ENCODE measurements at regions not wholly inside any gene's neighbourhood (a gene's known extent, or its start where the extent isn't known, plus 50 kb on each side); places are given as distances from the start of the nearest gene placed in this dataset.

- H3F3A ChIP-seq (ENCODE audit: insufficient read depth, low read depth), result peaks cover 6% of the 10 kb centered on the region; the same call in 1 of the 2 replicates
- no peak overlapping the region for H3K4me3 ChIP-seq
- no peaks in the 10 kb centered on the region for H3K9me2 ChIP-seq (ENCODE audit: insufficient read depth)
- intact Hi-C loops (cut with micrococcal nuclease; ENCODE audit: unreplicated experiment), result loop anchor here (10.0 kb wide), 1 partner anchor 219 kb away; the partner anchor contains the start of gene BTG1
- H3K4me1 ChIP-seq (replicated peaks; ENCODE audit: insufficient read depth), result peaks cover 13% of the 10 kb centered on the region
- 0 out of 2 replicates have a peak, but pooled peaks cover 3% of the 10 kb centered on the region for H3K9me3 ChIP-seq (ENCODE audit: insufficient read depth, low read depth)
- no peak overlapping the region for H3K4me2 ChIP-seq
- POLR2A ChIA-PET (ENCODE audit: unreplicated experiment), result no interaction called here
- TF ChIP-seq CTCF (conservative IDR thresholded peaks at IDR 0.05) (no peak), EZH2 (IDR thresholded peaks at IDR 0.05; ENCODE audit: low read depth) (no peak)
- H3K27me3 ChIP-seq (ENCODE audit: insufficient read depth, low read depth), result no peaks in the 10 kb centered on the region
- no peaks in the 10 kb centered on the region for H3K36me3 ChIP-seq (ENCODE audit: low read depth)
- BruUV-seq (replicated peaks), result no TSS peak
- H4K20me1 ChIP-seq (ENCODE audit: insufficient read depth), result no peaks in the 10 kb centered on the region
- no peaks in the 10 kb centered on the region for H3K79me2 ChIP-seq (ENCODE audit: low read depth)
- no peak for DNase-seq
- H3K27ac ChIP-seq, result no peak overlapping the region
- CTCF ChIA-PET, result no interaction called here
- H2AFZ ChIP-seq, result no peak overlapping the region
Measured at GRCh38 chr12:92363295-92364146, 217.9 kb upstream of the BTG1 start.

- peaks cover 6% of the 10 kb centered on the region; the same call in 1 of the 2 replicates for H3K4me1 ChIP-seq (replicated peaks; ENCODE audit: insufficient read depth)
- no peak overlapping the region for H3K4me2 ChIP-seq
- TF ChIP-seq CTCF (conservative IDR thresholded peaks at IDR 0.05) (no peak), EZH2 (IDR thresholded peaks at IDR 0.05; ENCODE audit: low read depth) (no peak)
- no peaks in the 10 kb centered on the region for H3K36me3 ChIP-seq (ENCODE audit: low read depth)
- intact Hi-C loops (cut with micrococcal nuclease; ENCODE audit: unreplicated experiment), result loop anchor here (10.0 kb wide), 1 partner anchor 218 kb away; the partner anchor contains the start of gene BTG1
- POLR2A ChIA-PET (ENCODE audit: unreplicated experiment), result interaction anchor here (0.7 kb wide), 1 partner anchor 208 kb away, joined by 3 read pairs; no protein-coding TSS in a partner anchor
- H3F3A ChIP-seq (ENCODE audit: insufficient read depth, low read depth), result no peaks in the 10 kb centered on the region
- H3K9me2 ChIP-seq (ENCODE audit: insufficient read depth), result no peaks in the 10 kb centered on the region
- DNase-seq, result no peak
- no peak overlapping the region for H3K4me3 ChIP-seq
- 0 out of 2 replicates have a peak, but pooled peaks cover 3% of the 10 kb centered on the region for H3K9me3 ChIP-seq (ENCODE audit: insufficient read depth, low read depth)
- H2AFZ ChIP-seq, result no peak overlapping the region
- no peaks in the 10 kb centered on the region for H3K27me3 ChIP-seq (ENCODE audit: insufficient read depth, low read depth)
- H3K27ac ChIP-seq, result no peak overlapping the region
- CTCF ChIA-PET, result no interaction called here
- H3K79me2 ChIP-seq (ENCODE audit: low read depth), result no peaks in the 10 kb centered on the region
- BruUV-seq (replicated peaks), result no TSS peak
- H4K20me1 ChIP-seq (ENCODE audit: insufficient read depth), result no peaks in the 10 kb centered on the region
Measured at GRCh38 chr12:92362785-92363184, 217.1 kb upstream of the BTG1 start.

- Histone ChIP-seq H3F3A (ENCODE audit: insufficient read depth, low read depth) (no peaks in the 10 kb centered on the region), H3K4me1 (replicated peaks; ENCODE audit: insufficient read depth) (no peaks in the 10 kb centered on the region), H3K4me2 (no peak overlapping the region), H3K9me2 (ENCODE audit: insufficient read depth) (no peaks in the 10 kb centered on the region), H3K36me3 (ENCODE audit: low read depth) (no peaks in the 10 kb centered on the region), H3K27me3 (ENCODE audit: insufficient read depth, low read depth) (no peaks in the 10 kb centered on the region), H3K27ac (no peak overlapping the region), H3K79me2 (ENCODE audit: low read depth) (no peaks in the 10 kb centered on the region), H4K20me1 (ENCODE audit: insufficient read depth) (no peaks in the 10 kb centered on the region), H2AFZ (no peak overlapping the region), H3K9me3 (ENCODE audit: insufficient read depth, low read depth) (0 out of 2 replicates have a peak, but pooled peaks cover 3% of the 10 kb centered on the region), H3K4me3 (no peak overlapping the region)
- ChIA-PET CTCF (no interaction called here), POLR2A (ENCODE audit: unreplicated experiment) (interaction anchor here (0.7 kb wide), 1 partner anchor 209 kb away, joined by 3 read pairs; no protein-coding TSS in a partner anchor)
- TF ChIP-seq EZH2 (IDR thresholded peaks at IDR 0.05; ENCODE audit: low read depth) (no peak), CTCF (conservative IDR thresholded peaks at IDR 0.05) (no peak)
- no peak for DNase-seq
- BruUV-seq (replicated peaks), result no TSS peak
- intact Hi-C loops (cut with micrococcal nuclease; ENCODE audit: unreplicated experiment), result loop anchor here (10.0 kb wide), 1 partner anchor 217 kb away; the partner anchor contains the start of gene BTG1
Measured at GRCh38 chr12:92362126-92362525, 216.5 kb upstream of the BTG1 start.
